Activated CD8-positive, alpha-beta T cell treated with anti-CD3 and anti-CD28 coated beads for 36 hours (primary cell): ENCODE measurements at regions not wholly inside any gene's neighbourhood (a gene's known extent, or its start where the extent isn't known, plus 50 kb on each side); places are given as distances from the start of the nearest gene placed in this dataset.

Experiments
- ATAC-seq: fragments of 200-7000 bp; cut with Tn5 transposase; one replicate; pipeline ENCODE4 v1.10.0; 2021; ENCODE audit warnings: mild to moderate bottlenecking, moderate library complexity
- CTCF ChIA-PET: fragments of 350-600 bp; sonication (Branson Sonifier 250); formaldehyde crosslinking; loops from one replicate; lab custom pipeline; 2021; ENCODE audit warnings: antibody characterized with exemption; lab: Charles Lee
- POLR2A ChIA-PET: fragments of 350-600 bp; sonication (Branson Sonifier 250); formaldehyde crosslinking; loops from one replicate; lab custom pipeline; 2021; ENCODE audit warnings: antibody characterized with exemption; lab: Charles Lee
- DNase-seq: peaks from one replicate; pipeline ENCODE4 v3.0.0-alpha.2; 2020
- H3K27ac Mint-ChIP-seq: one replicate; pipeline ENCODE4 v1.8.0; 2021; ENCODE audit warnings: mild to moderate bottlenecking, mixed read lengths
- H3K27me3 Mint-ChIP-seq: one replicate; pipeline ENCODE4 v1.8.0; 2021; ENCODE audit warnings: mixed read lengths
- H3K36me3 Mint-ChIP-seq: one replicate; pipeline ENCODE4 v1.8.0; 2021; ENCODE audit warnings: low read depth, mixed read lengths
- H3K4me1 Mint-ChIP-seq: one replicate; pipeline ENCODE4 v1.8.0; 2021; ENCODE audit warnings: low read depth, mixed read lengths
- H3K4me3 Mint-ChIP-seq: one replicate; pipeline ENCODE4 v1.8.0; 2021; ENCODE audit warnings: mild to moderate bottlenecking, moderate library complexity, mixed read lengths
- H3K9me3 Mint-ChIP-seq: one replicate; pipeline ENCODE4 v1.8.0; 2021; ENCODE audit warnings: mixed read lengths
- intact Hi-C: fragments of 100-400 bp; cut with micrococcal nuclease; formaldehyde crosslinking; loops from one replicate; pipeline ENCODE4 v1.10.0; 2022
- TF ChIP-seq, protein P1 (sequence below): fragments of 200-600 bp; IDR thresholded peaks from one replicate; pipeline ENCODE4 v1.8.0; 2022; ENCODE audit warnings: antibody characterized with exemption, mild to moderate bottlenecking

- TF ChIP-seq, protein P1, sequence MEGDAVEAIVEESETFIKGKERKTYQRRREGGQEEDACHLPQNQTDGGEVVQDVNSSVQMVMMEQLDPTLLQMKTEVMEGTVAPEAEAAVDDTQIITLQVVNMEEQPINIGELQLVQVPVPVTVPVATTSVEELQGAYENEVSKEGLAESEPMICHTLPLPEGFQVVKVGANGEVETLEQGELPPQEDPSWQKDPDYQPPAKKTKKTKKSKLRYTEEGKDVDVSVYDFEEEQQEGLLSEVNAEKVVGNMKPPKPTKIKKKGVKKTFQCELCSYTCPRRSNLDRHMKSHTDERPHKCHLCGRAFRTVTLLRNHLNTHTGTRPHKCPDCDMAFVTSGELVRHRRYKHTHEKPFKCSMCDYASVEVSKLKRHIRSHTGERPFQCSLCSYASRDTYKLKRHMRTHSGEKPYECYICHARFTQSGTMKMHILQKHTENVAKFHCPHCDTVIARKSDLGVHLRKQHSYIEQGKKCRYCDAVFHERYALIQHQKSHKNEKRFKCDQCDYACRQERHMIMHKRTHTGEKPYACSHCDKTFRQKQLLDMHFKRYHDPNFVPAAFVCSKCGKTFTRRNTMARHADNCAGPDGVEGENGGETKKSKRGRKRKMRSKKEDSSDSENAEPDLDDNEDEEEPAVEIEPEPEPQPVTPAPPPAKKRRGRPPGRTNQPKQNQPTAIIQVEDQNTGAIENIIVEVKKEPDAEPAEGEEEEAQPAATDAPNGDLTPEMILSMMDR: no peak
- H3K36me3 Mint-ChIP-seq: no peaks in the 10 kb centered on the region
- DNase-seq: no peak
Measured at GRCh38 chr11:70707821-70708220, 309.5 kb downstream of the CTTN start.

GRCh38 chr11:70709596-70709995 lies 311.3 kb downstream of the CTTN start:
- ChIA-PET CTCF (no interaction called here), POLR2A (no interaction called here)
- intact Hi-C loops: no loop called here
- H3K4me1 Mint-ChIP-seq: no peaks in the 10 kb centered on the region
- H3K36me3 Mint-ChIP-seq: no peaks in the 10 kb centered on the region
- no peak overlapping the region for H3K4me3 Mint-ChIP-seq
- TF ChIP-seq, protein P1: no peak
- DNase-seq: no peak
- H3K27ac Mint-ChIP-seq: no peak overlapping the region
- no peak for ATAC-seq
- peaks cover 3% of the 10 kb centered on the region for H3K27me3 Mint-ChIP-seq
- H3K9me3 Mint-ChIP-seq: no peaks in the 10 kb centered on the region

More at GRCh38 chr11:70707821-70708220, 309.5 kb downstream of the CTTN start:
- Mint-ChIP-seq H3K4me3 (no peak overlapping the region), H3K4me1 (no peaks in the 10 kb centered on the region), H3K27ac (no peak overlapping the region), H3K9me3 (no peaks in the 10 kb centered on the region), H3K27me3 (peaks cover 3% of the 10 kb centered on the region)
- ATAC-seq: no peak
- ChIA-PET CTCF (interaction anchor here (1.5 kb wide), 1 partner anchor 48 kb away, joined by 3 read pairs; no protein-coding TSS in a partner anchor), POLR2A (no interaction called here)
- intact Hi-C loops: no loop called here

GRCh38 chr11:70710192-70710591 lies 311.9 kb downstream of the CTTN start:
- Mint-ChIP-seq H3K36me3 (no peaks in the 10 kb centered on the region), H3K4me3 (no peak overlapping the region), H3K4me1 (no peaks in the 10 kb centered on the region), H3K9me3 (no peaks in the 10 kb centered on the region), H3K27me3 (peaks cover 3% of the 10 kb centered on the region), H3K27ac (no peak overlapping the region)
- intact Hi-C loops: no loop called here
- POLR2A ChIA-PET: no interaction called here
- CTCF ChIA-PET: no interaction called here
- TF ChIP-seq, protein P1: no peak
- DNase-seq (no peak), ATAC-seq (no peak)

- CTCF ChIA-PET: no interaction called here
- Mint-ChIP-seq H3K4me1 (no peaks in the 10 kb centered on the region), H3K9me3 (no peaks in the 10 kb centered on the region), H3K4me3 (no peak overlapping the region), H3K36me3 (no peaks in the 10 kb centered on the region), H3K27ac (no peak overlapping the region), H3K27me3 (peaks cover 4% of the 10 kb centered on the region)
- POLR2A ChIA-PET: no interaction called here
- intact Hi-C loops: no loop called here
- no peak for DNase-seq
- TF ChIP-seq, protein P1: no peak
- no peak for ATAC-seq
Measured at GRCh38 chr11:70710601-70711000, 312.3 kb downstream of the CTTN start.

DNA sequence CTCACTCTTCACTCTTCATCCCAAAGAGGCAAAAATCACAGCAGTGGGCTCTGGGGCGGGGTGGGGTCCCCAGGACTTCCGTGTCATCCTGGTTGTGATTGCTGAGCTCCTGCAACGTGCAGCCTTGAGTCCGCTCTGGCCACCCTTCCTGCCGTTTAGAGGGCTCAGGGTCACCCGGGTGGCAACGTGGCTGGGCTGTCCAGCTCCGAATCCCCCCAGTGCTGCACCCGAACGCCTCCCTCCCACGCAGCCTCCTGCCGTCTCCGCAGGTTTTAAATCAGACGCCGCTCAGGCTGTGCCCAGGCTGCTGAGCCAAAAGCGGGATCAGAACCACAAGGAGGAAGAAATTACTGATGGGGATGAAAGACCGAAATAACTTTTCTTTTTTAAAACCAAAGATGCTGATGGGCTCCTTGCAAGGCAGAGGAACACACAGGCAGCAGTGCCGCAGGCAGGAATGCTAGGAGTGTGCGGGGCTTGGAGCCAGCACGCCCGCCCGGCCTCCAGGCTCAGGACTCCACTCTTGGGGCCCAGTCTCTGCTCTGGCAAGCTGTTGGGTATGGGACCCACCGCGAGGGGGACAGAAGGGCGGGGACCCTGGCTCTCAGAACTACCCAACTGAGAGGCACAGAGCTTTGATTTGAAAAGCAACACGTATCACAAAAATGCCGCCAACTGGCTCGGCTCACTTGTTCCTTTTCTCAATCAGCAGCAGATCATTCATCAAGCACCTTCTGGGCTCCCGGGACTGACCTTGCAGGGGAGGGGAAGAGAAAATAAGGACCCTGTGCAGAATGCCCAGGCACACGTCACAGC lies 313.0 kb downstream of the CTTN start:
- intact Hi-C loops: no loop called here
- no peak for ATAC-seq
- Mint-ChIP-seq H3K4me1 (no peaks in the 10 kb centered on the region), H3K27me3 (peaks cover 7% of the 10 kb centered on the region), H3K27ac (no peak overlapping the region), H3K9me3 (no peaks in the 10 kb centered on the region), H3K4me3 (no peak overlapping the region), H3K36me3 (no peaks in the 10 kb centered on the region)
- ChIA-PET POLR2A (no interaction called here), CTCF (no interaction called here)
- TF ChIP-seq, protein P1: no peak
- no peak for DNase-seq
